GM21576 (cell line): ENCODE measurements at regions not wholly inside any gene's neighbourhood (a gene's known extent, or its start where the extent isn't known, plus 50 kb on each side); places are given as distances from the start of the nearest gene placed in this dataset.
"Not testable (repeated sequence)": the region's sequence is repeated elsewhere in the genome, so short reads cannot be mapped to it uniquely, and the experiment has no call there.

Source experiments
- ATAC-seq: cut with Tn5 transposase; IDR thresholded peaks from one replicate; pipeline ENCODE4 v1.9.1; 2021; ENCODE audit warnings: mild to moderate bottlenecking, moderate library complexity; ENCODE audit not compliant: unreplicated experiment

GRCh38 chr3:110821586-110821985, 250.0 kb upstream of the NECTIN3 start:
- ATAC-seq, result no peak

- no peak for ATAC-seq
Observed at GRCh38 chr3:110822971-110823370, 248.6 kb upstream of the NECTIN3 start.

- no peak for ATAC-seq
Observed at GRCh38 chr3:110846971-110847370, 224.6 kb upstream of the NECTIN3 start.

- ATAC-seq, result no peak
Observed at GRCh38 chr3:110849064-110849463, 222.6 kb upstream of the NECTIN3 start.

GRCh38 chr3:110851736-110852135, 219.9 kb upstream of the NECTIN3 start:
- ATAC-seq, result no peak

GRCh38 chr3:110855207-110855606, 216.4 kb upstream of the NECTIN3 start:
- ATAC-seq, result no peak

GRCh38 chr3:110856916-110857315, 214.7 kb upstream of the NECTIN3 start:
- ATAC-seq, result no peak

GRCh38 chr3:110858549-110858948, 213.1 kb upstream of the NECTIN3 start:
- no peak for ATAC-seq

- ATAC-seq, result no peak
Observed at GRCh38 chr3:110859336-110859735, 212.3 kb upstream of the NECTIN3 start.

GRCh38 chr3:110859993-110860392, 211.6 kb upstream of the NECTIN3 start:
- no peak for ATAC-seq

- ATAC-seq, result no peak
Observed at GRCh38 chr3:110865934-110866333, 205.7 kb upstream of the NECTIN3 start.

GRCh38 chr3:110868106-110868505, 203.5 kb upstream of the NECTIN3 start:
- ATAC-seq, result no peak

- no peak for ATAC-seq
Observed at GRCh38 chr3:110869736-110870135, 201.9 kb upstream of the NECTIN3 start.

- no peak for ATAC-seq
Observed at GRCh38 chr3:110871869-110872268, 199.7 kb upstream of the NECTIN3 start.

GRCh38 chr3:110878692-110879091, 192.9 kb upstream of the NECTIN3 start:
- ATAC-seq, result no peak

- ATAC-seq, result peak; percentile 73
Observed at GRCh38 chr3:110881069-110881468, 190.5 kb upstream of the NECTIN3 start.

GRCh38 chr3:110886222-110886893, 185.3 kb upstream of the NECTIN3 start:
- ATAC-seq, result no peak

GRCh38 chr3:110887176-110887575, 184.4 kb upstream of the NECTIN3 start:
- no peak for ATAC-seq

GRCh38 chr3:110888625-110889375, 182.8 kb upstream of the NECTIN3 start:
- ATAC-seq, result not testable (repeated sequence)

- ATAC-seq, result not testable (repeated sequence)
Observed at GRCh38 chr3:110889376-110889699, 182.3 kb upstream of the NECTIN3 start.

- no peak for ATAC-seq
Observed at GRCh38 chr3:110894574-110894973, 177.0 kb upstream of the NECTIN3 start.

- no peak for ATAC-seq
Observed at GRCh38 chr3:110895054-110895453, 176.6 kb upstream of the NECTIN3 start.

- no peak for ATAC-seq
Observed at GRCh38 chr3:110897046-110897445, 174.6 kb upstream of the NECTIN3 start.
